GM23338 (cell line): ENCODE measurements at regions not wholly inside any gene's neighbourhood (a gene's known extent, or its start where the extent isn't known, plus 50 kb on each side); places are given as distances from the start of the nearest gene placed in this dataset.

Experiments used
- ATAC-seq: fragments of 200-7000 bp; cut with Tn5 transposase; 3 replicates; pipeline ENCODE4 v1.9.1; 2020
- DNase-seq: peaks from one replicate; pipeline ENCODE4 v3.0.0-alpha.2; 2015; ENCODE audit warnings: low spot score
- H2AFZ ChIP-seq: fragments of 200-600 bp; sonication (generic); 2 replicates; pipeline ENCODE4 v1.8.0; 2016; ENCODE audit warnings: antibody characterized with exemption, mild to moderate bottlenecking, moderate library complexity
- H3F3A ChIP-seq: fragments of 200-600 bp; sonication (generic); replicated peaks from 2 replicates; pipeline ENCODE4 v1.8.0; 2017; ENCODE audit warnings: antibody characterized with exemption, mixed run types, low read depth
- H3K27ac ChIP-seq: fragments of 200-600 bp; sonication (generic); 2 replicates; pipeline ENCODE4 v1.6.1; 2016; ENCODE audit warnings: low read depth
- H3K27me3 ChIP-seq: fragments of 200-600 bp; sonication (generic); 2 replicates; pipeline ENCODE4 v1.8.0; 2016; ENCODE audit warnings: mild to moderate bottlenecking, mixed run types, moderate library complexity; ENCODE audit not compliant: insufficient read depth
- H3K36me3 ChIP-seq: fragments of 200-600 bp; sonication (generic); 2 replicates; pipeline ENCODE4 v1.8.0; 2016; ENCODE audit warnings: mild to moderate bottlenecking; ENCODE audit not compliant: insufficient read depth
- H3K4me1 ChIP-seq: fragments of 200-600 bp; sonication (generic); 2 replicates; pipeline ENCODE4 v1.8.0; 2016; ENCODE audit warnings: mild to moderate bottlenecking, moderate library complexity; ENCODE audit not compliant: insufficient read depth
- H3K4me2 ChIP-seq: fragments of 200-600 bp; sonication (generic); 2 replicates; pipeline ENCODE4 v1.7.1; 2017; ENCODE audit warnings: mixed run types
- H3K4me3 ChIP-seq: fragments of 200-600 bp; sonication (generic); 2 replicates; pipeline ENCODE4 v1.6.1; 2016; ENCODE audit warnings: mixed run types
- H3K79me2 ChIP-seq: fragments of 200-600 bp; sonication (generic); replicated peaks from 2 replicates; pipeline ENCODE4 v1.8.0; 2017; ENCODE audit warnings: mild to moderate bottlenecking; ENCODE audit not compliant: insufficient read depth
- H3K9me2 ChIP-seq: fragments of 200-600 bp; sonication (generic); 2 replicates; pipeline ENCODE4 v1.8.0; 2017; ENCODE audit not compliant: insufficient read depth
- H4K20me1 ChIP-seq: fragments of 200-600 bp; sonication (generic); replicated peaks from 2 replicates; pipeline ENCODE4 v1.8.0; 2017; ENCODE audit warnings: mild to moderate bottlenecking; ENCODE audit not compliant: insufficient read depth
- H3K27ac Mint-ChIP-seq: 2 replicates; pipeline ENCODE4 v1.8.0; 2020; ENCODE audit warnings: inconsistent platforms, mild to moderate bottlenecking, moderate library complexity, mixed read lengths
- H3K27me3 Mint-ChIP-seq: 3 replicates; pipeline ENCODE4 v1.8.0; 2022; ENCODE audit warnings: low read depth, mild to moderate bottlenecking, moderate library complexity, mixed read lengths, inconsistent platforms; ENCODE audit not compliant: insufficient read depth, poor library complexity
- H3K36me3 Mint-ChIP-seq: 3 replicates; pipeline ENCODE4 v1.8.0; 2021; ENCODE audit warnings: low read depth, mild to moderate bottlenecking, inconsistent platforms, moderate library complexity, mixed read lengths
- H3K4me1 Mint-ChIP-seq: 3 replicates; pipeline ENCODE4 v1.8.0; 2020; ENCODE audit warnings: mild to moderate bottlenecking, inconsistent platforms, mixed read lengths
- H3K4me3 Mint-ChIP-seq: 3 replicates; pipeline ENCODE4 v1.8.0; 2021; ENCODE audit warnings: moderate library complexity, mild to moderate bottlenecking, inconsistent platforms, mixed read lengths
- H3K9me3 Mint-ChIP-seq: 3 replicates; pipeline ENCODE4 v1.8.0; 2020; ENCODE audit warnings: moderate library complexity, mild to moderate bottlenecking, inconsistent platforms, mixed read lengths
- CREB1 ChIP-seq: fragments of 250-450 bp; sonication (Bioruptor Pico); IDR thresholded peaks from 2 replicates; pipeline ENCODE4 v1.5.0; 2020; ENCODE audit warnings: low read depth, mild to moderate bottlenecking, moderate library complexity
- CTCF ChIP-seq, 2 experiments: fragments of 200-600 bp in 1 of 2; sonication (generic) in 1 of 2; conservative IDR thresholded peaks; 2 replicates each; pipeline versions ENCODE4 v1.5.1 to v1.6.1; 2016 to 2017; ENCODE audit warnings: antibody characterized with exemption in 2 of 2, low read depth in 2 of 2, mild to moderate bottlenecking in 2 of 2, moderate library complexity in 1 of 2
- EZH2 ChIP-seq: fragments of 200-600 bp; sonication (generic); IDR thresholded peaks from one replicate; pipeline ENCODE4 v1.8.0; 2017; ENCODE audit warnings: antibody characterized with exemption, mild to moderate bottlenecking, low read depth; ENCODE audit not compliant: unreplicated experiment
- EZH2phosphoT487 ChIP-seq: fragments of 200-600 bp; sonication (generic); IDR thresholded peaks from one replicate; pipeline ENCODE4 v1.8.1; 2018; ENCODE audit warnings: antibody characterized with exemption; ENCODE audit not compliant: unreplicated experiment
- JUNB ChIP-seq: IDR thresholded peaks from one replicate; pipeline ENCODE4 v1.6.1; 2016; ENCODE audit warnings: antibody characterized with exemption; ENCODE audit not compliant: unreplicated experiment
- NANOG ChIP-seq: IDR thresholded peaks from 2 replicates; pipeline ENCODE4 v1.6.1; 2016; ENCODE audit warnings: antibody characterized with exemption, borderline replicate concordance
- POLR2AphosphoS5 ChIP-seq: IDR thresholded peaks from 2 replicates; pipeline ENCODE4 v1.6.1; 2016; ENCODE audit warnings: antibody characterized with exemption, low read depth
- REST ChIP-seq: IDR thresholded peaks from one replicate; pipeline ENCODE4 v1.6.1; 2018; ENCODE audit warnings: antibody characterized with exemption; ENCODE audit not compliant: unreplicated experiment
- STAT1 ChIP-seq: IDR thresholded peaks from one replicate; pipeline ENCODE4 v1.6.1; 2016; ENCODE audit warnings: antibody characterized with exemption; ENCODE audit not compliant: unreplicated experiment
- ZNF114 ChIP-seq: fragments of 250-450 bp; sonication (Bioruptor Pico); IDR thresholded peaks from 2 replicates; pipeline ENCODE4 v1.5.0; 2020; ENCODE audit warnings: mild to moderate bottlenecking, moderate library complexity
- ZNF331 ChIP-seq: fragments of 250-450 bp; sonication (Bioruptor Pico); IDR thresholded peaks from 2 replicates; pipeline ENCODE4 v1.5.0; 2020; ENCODE audit warnings: low read depth, mild to moderate bottlenecking, moderate library complexity
- ZNF462 ChIP-seq: fragments of 250-450 bp; sonication (Bioruptor Pico); IDR thresholded peaks from 2 replicates; pipeline ENCODE4 v1.5.0; 2020; ENCODE audit warnings: mild to moderate bottlenecking, moderate library complexity
- TF ChIP-seq, protein P1 (sequence below): IDR thresholded peaks from 2 replicates; pipeline ENCODE4 v1.6.1; 2016; ENCODE audit warnings: antibody characterized with exemption

- H3K79me2 ChIP-seq = no peaks in the 10 kb centered on the region
- no peaks in the 10 kb centered on the region for H4K20me1 ChIP-seq
- peaks cover 17% of the 10 kb centered on the region for H3K9me2 ChIP-seq
- H3K4me3 Mint-ChIP-seq = no peak overlapping the region
- no peak overlapping the region for H3K27ac ChIP-seq
- H3K4me2 ChIP-seq = no peak overlapping the region
- H3F3A ChIP-seq = no peaks in the 10 kb centered on the region
- DNase-seq = no peak
- H3K36me3 ChIP-seq = no peaks in the 10 kb centered on the region
- H3K27me3 ChIP-seq = no peaks in the 10 kb centered on the region
- H3K4me1 Mint-ChIP-seq = no peaks in the 10 kb centered on the region
- H2AFZ ChIP-seq = no peak overlapping the region
- no peak for ATAC-seq
- TF ChIP-seq, protein P1, sequence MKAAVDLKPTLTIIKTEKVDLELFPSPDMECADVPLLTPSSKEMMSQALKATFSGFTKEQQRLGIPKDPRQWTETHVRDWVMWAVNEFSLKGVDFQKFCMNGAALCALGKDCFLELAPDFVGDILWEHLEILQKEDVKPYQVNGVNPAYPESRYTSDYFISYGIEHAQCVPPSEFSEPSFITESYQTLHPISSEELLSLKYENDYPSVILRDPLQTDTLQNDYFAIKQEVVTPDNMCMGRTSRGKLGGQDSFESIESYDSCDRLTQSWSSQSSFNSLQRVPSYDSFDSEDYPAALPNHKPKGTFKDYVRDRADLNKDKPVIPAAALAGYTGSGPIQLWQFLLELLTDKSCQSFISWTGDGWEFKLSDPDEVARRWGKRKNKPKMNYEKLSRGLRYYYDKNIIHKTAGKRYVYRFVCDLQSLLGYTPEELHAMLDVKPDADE = no peak
- no peak for TF ChIP-seq EZH2phosphoT487
- no peak for TF ChIP-seq ZNF114 (CRISPR knock-in tag)
- no peak for TF ChIP-seq ZNF331 (CRISPR knock-in tag)
- TF ChIP-seq CTCF (conservative IDR thresholded peaks at IDR 0.05; ENCODE audit: low read depth in 2 of 2) = no peak
- TF ChIP-seq EZH2 = no peak
- no peak for TF ChIP-seq NANOG
- TF ChIP-seq STAT1 = no peak
- no peak for TF ChIP-seq POLR2AphosphoS5
- no peak for TF ChIP-seq CREB1 (CRISPR knock-in tag)
- no peak for TF ChIP-seq JUNB
- no peak for TF ChIP-seq ZNF462 (CRISPR knock-in tag)
- no peak for TF ChIP-seq REST
- H3K27me3 Mint-ChIP-seq = peaks cover 4% of the 10 kb centered on the region
- H3K27ac Mint-ChIP-seq = no peak overlapping the region
- no peaks in the 10 kb centered on the region for H3K4me1 ChIP-seq
- no peaks in the 10 kb centered on the region for H3K36me3 Mint-ChIP-seq
- H3K9me3 Mint-ChIP-seq = no peaks in the 10 kb centered on the region
- H3K4me3 ChIP-seq = no peak overlapping the region
These were observed 144.9 kb upstream of the LHCGR start for GRCh38 chr2:48900321-48901014.
